ENCODE measurements at regions not wholly inside any gene's neighbourhood (a gene's known extent, or its start where the extent isn't known, plus 50 kb on each side); places are given as distances from the start of the nearest gene placed in this dataset.
"Not testable (repeated sequence)": the region's sequence is repeated elsewhere in the genome, so short reads cannot be mapped to it uniquely, and the experiment has no call there.

- Mint-ChIP-seq H3K27me3 (ENCODE audit: low read depth) (peaks cover 8% of the 10 kb centered on the region), H3K36me3 (ENCODE audit: low read depth) (no peaks in the 10 kb centered on the region), H3K4me1 (no peaks in the 10 kb centered on the region), H3K4me3 (no peak overlapping the region), H3K9me3 (no peaks in the 10 kb centered on the region), H3K27ac (no peak overlapping the region)
- TF ChIP-seq CTCF (IDR thresholded peaks at IDR 0.05; ENCODE audit: unreplicated experiment in 3 of 3) = no peak
These were observed 65.1 kb upstream of the NMUR2 start for GRCh38 chr5:152470167-152470566.

GRCh38 chr5:152472083-152472482 lies 67.0 kb upstream of the NMUR2 start:
- H3K36me3 Mint-ChIP-seq (ENCODE audit: low read depth) = no peaks in the 10 kb centered on the region
- peaks cover 8% of the 10 kb centered on the region for H3K27me3 Mint-ChIP-seq (ENCODE audit: low read depth)
- no peaks in the 10 kb centered on the region for H3K9me3 Mint-ChIP-seq
- H3K4me3 Mint-ChIP-seq = no peak overlapping the region
- no peaks in the 10 kb centered on the region for H3K4me1 Mint-ChIP-seq
- TF ChIP-seq CTCF (IDR thresholded peaks at IDR 0.05; ENCODE audit: unreplicated experiment in 3 of 3) = no peak
- H3K27ac Mint-ChIP-seq = no peak overlapping the region

DNA sequence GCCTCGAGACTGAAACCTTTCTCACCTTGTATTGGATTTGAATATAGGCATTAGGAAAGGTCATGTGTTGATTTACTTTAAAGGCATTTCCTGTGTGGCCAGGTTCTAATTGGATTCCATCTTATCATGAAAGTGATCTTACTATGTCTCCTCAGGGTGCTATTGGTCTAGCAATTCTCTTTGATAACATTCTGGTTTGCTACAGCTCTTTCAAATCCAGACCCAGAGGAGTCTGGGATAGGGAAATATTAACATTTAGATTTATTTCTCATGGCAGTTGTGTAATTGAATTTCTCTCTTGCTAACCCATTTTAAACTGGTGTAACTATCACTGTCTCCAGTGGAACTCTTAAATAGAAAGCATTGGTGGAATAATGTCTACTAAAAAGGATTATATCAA lies 69.9 kb upstream of the NMUR2 start:
- Mint-ChIP-seq H3K9me3 (no peaks in the 10 kb centered on the region), H3K4me3 (no peak overlapping the region), H3K27me3 (ENCODE audit: low read depth) (peaks cover 8% of the 10 kb centered on the region), H3K36me3 (ENCODE audit: low read depth) (no peaks in the 10 kb centered on the region), H3K4me1 (no peaks in the 10 kb centered on the region), H3K27ac (no peak overlapping the region)
- TF ChIP-seq CTCF (IDR thresholded peaks at IDR 0.05; ENCODE audit: unreplicated experiment in 3 of 3) = no peak

DNA sequence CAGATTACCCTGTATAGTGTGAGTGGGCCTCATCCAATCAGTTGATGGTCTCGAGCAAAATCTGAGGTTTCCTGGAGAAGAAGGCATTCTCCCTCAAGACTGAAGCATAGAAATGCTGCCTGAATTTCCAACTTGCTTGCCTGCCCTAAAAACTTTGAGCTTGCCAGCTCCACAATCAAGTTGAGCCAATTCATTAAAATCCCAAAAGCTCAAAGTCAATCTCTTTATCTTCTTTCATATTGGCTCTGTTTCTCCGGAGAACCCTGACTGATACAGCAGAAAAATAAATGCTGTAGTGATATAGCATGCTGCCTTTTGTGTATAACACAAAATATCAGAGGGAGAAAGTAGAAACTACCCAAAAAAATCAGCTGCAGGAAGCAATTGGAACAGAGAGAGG lies 72.5 kb upstream of the NMUR2 start:
- Mint-ChIP-seq H3K27ac (no peak overlapping the region), H3K4me1 (no peaks in the 10 kb centered on the region), H3K4me3 (no peak overlapping the region), H3K9me3 (peaks cover 9% of the 10 kb centered on the region), H3K36me3 (ENCODE audit: low read depth) (peaks cover 3% of the 10 kb centered on the region), H3K27me3 (ENCODE audit: low read depth) (no peaks in the 10 kb centered on the region)
- TF ChIP-seq CTCF (IDR thresholded peaks at IDR 0.05; ENCODE audit: unreplicated experiment in 3 of 3) = no peak

- H3K27ac Mint-ChIP-seq; H3K27me3 Mint-ChIP-seq (ENCODE audit: low read depth); H3K9me3 Mint-ChIP-seq: not testable (repeated sequence)
These were observed 74.8 kb upstream of the NMUR2 start for GRCh38 chr5:152479866-152480265.

DNA sequence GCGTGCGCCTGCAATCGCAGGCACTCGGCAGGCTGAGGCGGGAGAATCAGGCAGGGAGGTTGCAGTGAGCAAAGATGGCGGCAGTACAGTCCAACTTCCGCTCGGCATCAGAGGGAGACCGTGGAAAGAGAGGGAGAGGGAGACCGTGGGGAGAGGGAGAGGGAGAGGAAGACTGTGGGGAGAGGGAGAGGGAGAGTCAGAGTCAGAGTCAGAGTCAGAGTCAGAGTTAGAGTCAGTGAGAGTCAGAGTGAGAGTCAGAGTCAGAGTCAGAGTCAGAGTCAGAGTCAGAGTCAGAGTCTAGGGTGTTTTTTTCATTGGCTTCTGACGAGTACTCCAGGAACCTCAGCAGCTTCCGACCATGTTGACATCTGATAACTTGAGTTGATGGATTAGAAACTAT lies 75.6 kb upstream of the NMUR2 start:
- not testable (repeated sequence) for H3K27ac Mint-ChIP-seq; H3K4me3 Mint-ChIP-seq; H3K27me3 Mint-ChIP-seq (ENCODE audit: low read depth); H3K4me1 Mint-ChIP-seq; H3K9me3 Mint-ChIP-seq; H3K36me3 Mint-ChIP-seq (ENCODE audit: low read depth)

More at GRCh38 chr5:152479866-152480265, 74.8 kb upstream of the NMUR2 start:
- H3K4me1 Mint-ChIP-seq; H3K36me3 Mint-ChIP-seq (ENCODE audit: low read depth); H3K4me3 Mint-ChIP-seq: not testable (repeated sequence)

- H3K9me3 Mint-ChIP-seq = no peaks in the 10 kb centered on the region
- H3K4me1 Mint-ChIP-seq = no peaks in the 10 kb centered on the region
- H3K36me3 Mint-ChIP-seq (ENCODE audit: low read depth) = no peaks in the 10 kb centered on the region
- no peak overlapping the region for H3K27ac Mint-ChIP-seq
- TF ChIP-seq CTCF (IDR thresholded peaks at IDR 0.05; ENCODE audit: unreplicated experiment in 3 of 3) = no peak
- H3K27me3 Mint-ChIP-seq (ENCODE audit: low read depth) = peaks cover 3% of the 10 kb centered on the region
- H3K4me3 Mint-ChIP-seq = no peak overlapping the region
These were observed 82.1 kb upstream of the NMUR2 start for GRCh38 chr5:152487130-152487529.

Measured in nephron (organoid).